NCI-H345 (cell line): ENCODE measurements at regions not wholly inside any gene's neighbourhood (a gene's known extent, or its start where the extent isn't known, plus 50 kb on each side); places are given as distances from the start of the nearest gene placed in this dataset.

ENCODE experiments used
- DNase-seq: peaks from one replicate; lab custom pipeline; 2025; lab: John Stamatoyannopoulos, UW

DNA sequence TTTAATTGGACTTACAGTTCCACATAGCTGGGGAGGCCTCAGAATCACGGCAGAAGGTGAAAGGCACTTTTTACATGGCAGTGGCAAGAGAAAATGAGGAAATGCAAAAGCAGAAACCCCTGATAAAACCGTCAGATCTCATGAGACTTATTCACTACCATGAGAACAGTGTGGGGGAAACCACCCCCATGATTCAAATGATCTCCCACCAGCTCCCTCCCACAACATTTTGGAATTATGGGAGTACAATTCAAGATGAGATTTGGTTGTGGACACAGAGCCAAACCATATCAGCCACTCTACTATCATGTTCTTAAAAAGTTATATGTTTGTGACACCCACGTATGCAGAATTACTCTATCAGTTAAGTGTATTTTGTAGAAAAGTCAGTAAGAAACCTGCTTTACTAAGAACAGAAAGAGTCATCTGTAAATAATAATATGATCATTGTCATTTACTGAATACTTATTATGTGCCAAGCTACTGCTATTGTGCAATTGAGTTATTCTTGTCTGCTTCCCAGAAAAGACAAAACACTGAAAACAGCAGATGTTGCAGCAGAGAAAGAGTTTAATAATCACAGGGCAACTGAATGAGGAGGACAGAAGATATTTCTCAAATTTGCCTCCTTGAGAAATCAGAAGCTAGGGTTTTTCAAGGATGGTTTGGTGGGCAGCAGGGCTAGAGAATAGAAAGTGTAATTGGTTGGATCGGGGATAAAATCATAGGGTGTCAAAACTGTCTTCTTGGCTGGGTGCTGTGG, 207.7 kb upstream of the FGGY start:
- DNase-seq, result no peak

DNA sequence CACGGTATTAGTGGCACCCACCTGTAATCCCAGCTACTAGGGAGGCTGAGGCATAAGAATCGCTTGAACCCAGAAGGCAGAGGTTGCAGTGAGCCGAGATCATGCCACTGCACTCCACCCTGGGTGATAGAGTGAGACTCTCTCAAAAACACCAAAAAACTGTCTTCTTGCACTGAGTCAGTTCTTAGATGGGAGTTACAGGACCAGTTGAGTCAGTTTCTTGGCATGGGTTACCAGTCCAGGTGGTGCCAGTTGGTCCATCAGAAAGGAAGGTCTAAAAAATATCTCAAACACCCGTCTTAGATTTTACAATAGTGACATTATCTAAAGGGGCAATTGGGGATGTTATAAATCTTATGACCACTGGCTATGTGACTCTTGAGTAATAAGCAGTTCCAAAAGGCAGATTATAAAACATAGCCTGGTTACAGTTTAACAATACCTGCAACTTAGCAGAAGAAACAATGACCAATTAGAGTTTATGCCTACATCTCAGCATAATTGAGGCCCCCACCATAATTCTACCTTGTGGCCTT, 206.9 kb upstream of the FGGY start:
- no peak for DNase-seq

DNA sequence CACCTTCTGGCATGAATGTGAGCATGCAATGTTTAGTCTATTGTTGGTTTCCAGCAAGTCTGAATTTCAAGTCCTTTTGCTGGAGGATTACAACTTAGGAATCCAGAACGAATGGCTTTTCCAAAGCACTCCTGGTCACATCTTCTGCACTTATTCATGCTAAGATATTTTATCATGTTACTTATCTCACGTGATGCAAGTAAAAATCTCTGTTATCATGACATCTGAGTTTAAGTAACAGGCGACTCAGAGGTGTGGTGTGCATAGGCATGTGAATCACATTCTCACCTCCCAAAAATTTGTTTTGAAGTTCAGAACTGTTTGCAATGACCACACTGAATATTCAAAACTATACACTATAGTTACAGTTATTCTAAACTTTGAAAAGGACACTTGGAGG, 204.8 kb upstream of the FGGY start:
- no peak for DNase-seq

DNA sequence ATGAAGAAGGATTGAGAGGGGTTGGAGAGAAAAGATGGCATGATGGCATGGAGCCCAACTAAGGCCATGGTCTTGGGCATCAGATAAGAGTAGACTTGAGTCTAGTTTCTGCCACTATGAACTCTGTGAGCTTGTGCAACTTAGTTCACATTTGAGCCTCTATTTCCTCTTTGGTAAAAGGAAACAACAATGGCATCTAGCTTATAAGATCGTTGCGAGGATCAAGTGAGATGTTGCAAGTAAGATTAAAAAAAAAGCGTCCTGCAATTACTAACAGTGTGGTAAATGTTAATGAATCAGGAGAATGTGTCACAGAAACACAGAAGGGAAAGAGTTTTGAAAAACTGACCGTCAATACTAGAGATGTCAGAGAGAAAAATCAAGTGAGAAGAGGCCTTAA, 202.9 kb upstream of the FGGY start:
- no peak for DNase-seq

DNA sequence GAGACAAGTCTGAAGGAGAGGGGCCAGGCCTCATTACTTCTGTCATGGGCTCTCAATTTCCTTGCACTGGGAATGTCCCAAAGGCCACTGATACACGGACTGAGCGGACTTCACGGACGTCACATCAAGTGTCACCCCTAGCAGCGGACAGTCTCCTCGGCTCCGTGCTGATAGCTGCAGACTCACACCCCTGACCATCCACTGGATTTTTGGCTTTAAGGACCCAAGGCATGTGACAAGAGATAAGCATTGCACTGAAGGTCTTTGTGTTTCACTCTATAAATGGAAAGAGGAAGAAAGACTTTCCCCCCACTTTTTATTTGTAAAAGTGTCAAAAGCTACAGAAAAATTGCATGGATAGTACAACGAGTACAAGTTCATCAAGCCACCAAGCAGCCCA, 200.4 kb upstream of the FGGY start:
- no peak for DNase-seq

DNA sequence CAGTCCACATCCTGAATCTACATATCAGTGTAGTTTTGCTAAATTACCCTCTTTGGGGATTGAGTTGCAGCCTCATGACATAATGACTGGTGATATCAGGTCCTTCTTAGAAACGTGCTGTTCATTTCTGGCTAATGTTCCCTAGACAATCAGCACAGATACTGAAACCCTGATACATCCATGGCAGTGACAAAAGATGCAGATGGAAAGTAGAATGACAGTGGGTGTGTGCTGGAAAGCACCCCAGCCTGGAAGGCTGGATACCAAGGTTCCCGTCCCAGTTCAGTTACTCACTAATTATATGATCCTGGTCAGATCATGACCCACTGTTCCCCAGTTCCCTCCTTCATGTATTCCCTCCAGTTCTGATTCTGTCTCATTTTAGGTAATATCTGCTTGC, 198.2 kb upstream of the FGGY start:
- DNase-seq, result no peak

DNA sequence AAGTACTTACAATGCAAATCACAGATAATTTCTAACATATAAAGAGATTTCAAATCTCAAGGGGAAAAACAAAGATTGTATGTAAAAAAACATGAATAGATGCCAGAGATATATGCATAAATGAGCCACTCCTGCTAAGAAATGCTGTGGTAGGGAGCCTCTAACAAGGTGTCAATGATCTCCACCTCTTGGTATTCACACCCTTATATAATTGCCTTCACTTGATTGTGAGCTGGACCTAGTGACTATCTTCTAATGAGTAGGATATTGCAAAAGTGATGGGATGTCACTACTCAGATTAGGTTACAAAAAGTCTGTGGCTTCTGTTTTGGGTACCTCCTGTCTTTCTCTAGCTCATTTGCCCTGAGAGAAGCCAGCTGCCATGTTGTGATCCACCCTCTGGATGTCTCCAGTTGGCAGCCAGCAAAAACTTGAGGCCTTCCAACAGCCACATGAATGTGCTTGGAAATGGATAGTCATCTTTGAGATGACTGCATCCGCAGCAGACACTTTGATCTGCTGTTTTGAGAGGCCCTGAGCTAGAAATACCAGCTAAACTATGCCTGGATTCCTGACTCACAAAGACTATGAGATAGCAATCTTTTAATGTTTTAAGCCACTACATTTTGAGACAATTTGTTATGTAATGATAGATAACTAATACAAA, 196.1 kb upstream of the FGGY start:
- no peak for DNase-seq

DNA sequence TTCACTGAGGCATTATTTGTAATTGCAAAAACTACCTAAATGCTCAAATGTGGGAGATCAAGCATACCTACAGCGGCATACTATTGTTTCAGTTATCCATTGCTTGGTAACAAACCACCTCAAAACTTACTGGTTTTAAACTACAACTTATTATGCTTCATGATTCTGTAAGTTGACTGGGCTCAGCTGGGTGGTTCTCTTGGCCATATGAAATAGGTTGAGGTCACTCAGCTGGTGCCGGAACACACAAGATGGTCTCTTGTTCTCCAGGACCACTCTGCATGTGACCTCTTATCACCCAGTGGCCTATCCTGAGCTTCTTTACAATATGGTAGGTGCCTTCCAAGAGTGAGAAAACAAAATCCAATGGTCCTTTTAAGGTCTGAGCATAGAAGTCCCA, 195.4 kb upstream of the FGGY start:
- no peak for DNase-seq

DNA sequence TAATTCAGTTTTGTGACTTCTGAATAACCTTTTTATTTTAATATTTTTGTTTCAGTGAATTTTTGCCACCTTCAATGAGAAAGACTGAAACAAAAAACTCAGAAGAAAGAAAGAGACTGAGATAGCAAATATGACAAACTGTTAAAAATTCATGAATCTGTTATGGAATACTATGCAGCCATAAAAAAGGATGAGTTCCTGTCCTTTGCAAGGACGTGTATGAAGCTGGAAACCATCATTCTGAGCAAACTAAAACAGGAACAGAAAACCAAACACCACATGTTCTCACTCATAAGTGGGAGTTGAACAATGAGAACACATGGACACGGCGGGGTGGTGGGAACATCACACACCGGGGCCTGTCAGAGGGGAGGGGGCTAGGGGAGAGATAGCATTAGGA, 193.4 kb upstream of the FGGY start:
- no peak for DNase-seq

DNA sequence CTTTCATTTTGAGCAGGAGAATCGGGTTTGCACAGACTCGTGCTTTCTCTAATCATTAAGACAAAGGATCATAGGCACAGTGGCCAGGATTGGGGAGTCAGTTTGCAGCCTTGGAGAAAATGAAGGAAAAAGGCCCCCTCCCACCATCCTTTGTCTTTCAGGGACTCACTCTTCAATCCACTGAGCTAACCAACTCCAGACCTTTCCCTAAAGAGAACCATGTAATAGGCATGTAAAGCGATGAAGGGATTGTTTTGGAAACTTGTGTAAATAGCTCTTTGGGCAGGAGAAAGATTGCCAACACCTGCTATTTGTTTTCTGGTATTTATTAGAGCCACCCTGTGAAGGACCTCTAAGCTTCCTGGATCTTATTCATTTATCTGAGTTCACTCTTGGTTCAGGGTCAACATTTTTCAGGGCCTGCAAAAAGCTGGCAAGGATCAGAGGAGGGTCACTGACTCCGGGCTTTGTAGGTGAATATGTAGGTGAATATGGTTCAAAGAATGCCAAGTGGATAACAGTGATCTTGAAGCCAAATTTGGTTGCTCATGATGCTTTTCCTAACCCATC, 192.6 kb upstream of the FGGY start:
- DNase-seq, result no peak

DNA sequence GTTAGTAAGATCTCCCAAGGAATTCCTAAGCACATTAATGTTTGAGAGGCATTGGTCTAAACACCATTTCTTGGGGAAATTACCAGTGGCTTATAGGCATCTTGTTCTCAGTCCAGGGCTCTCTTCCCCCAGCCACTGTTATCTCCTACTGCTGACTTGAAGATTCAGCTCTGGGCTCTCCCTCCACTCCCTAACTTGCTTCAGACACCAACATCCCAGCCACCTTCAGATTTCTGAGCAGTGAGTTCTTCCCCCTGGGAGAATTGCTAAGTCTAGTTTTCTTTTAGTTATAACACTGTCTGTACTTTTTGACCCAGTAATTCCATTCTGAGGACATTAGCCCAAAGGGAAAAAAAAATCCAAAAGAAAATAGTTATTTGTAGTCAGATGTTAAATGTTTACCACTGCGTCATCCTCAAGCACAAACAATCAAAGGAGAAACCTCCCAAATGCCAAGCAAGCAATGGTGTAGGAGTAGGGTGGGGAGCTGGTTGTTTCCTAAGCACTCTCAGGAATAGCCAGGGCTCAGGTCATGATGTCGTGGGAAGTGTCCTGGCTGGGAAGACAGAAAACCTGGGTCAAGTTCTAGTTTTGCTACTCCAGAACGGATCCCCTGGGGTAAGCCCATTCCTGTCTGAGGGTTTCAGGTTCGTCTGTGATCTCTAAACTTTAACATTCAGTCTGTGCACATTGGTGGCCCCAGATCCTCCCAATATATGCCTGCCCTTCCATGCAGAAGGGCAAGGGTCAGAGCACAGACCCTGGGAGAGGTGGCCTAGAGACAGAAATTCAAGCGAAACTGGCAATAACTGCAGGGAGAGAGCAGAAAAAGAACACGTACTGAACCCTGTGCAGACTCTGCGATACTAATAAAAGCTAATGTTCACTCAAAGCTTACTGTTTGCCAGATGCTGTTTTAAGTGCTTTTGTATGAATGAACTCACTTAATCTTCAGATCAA, 191.1 kb upstream of the FGGY start:
- no peak for DNase-seq

DNA sequence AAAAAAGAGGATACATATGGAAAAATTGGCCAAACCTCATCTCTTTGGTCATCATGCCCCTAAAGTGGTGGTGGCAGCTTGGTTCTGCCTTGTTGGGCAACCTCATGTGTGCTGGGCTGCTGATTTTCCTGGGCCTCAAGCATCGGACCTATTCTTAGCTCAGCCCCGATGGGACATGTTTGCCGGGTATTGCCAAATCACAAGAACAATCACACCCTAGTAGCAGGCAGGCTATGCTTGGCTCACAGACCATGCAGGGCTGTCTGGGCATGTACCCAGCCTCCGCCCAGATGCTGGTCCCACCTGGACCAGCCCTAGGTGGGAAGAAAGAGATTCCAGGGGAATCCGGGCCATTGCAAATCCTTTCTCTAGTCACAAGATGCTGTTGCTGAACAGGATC, 189.4 kb upstream of the FGGY start:
- no peak for DNase-seq

DNA sequence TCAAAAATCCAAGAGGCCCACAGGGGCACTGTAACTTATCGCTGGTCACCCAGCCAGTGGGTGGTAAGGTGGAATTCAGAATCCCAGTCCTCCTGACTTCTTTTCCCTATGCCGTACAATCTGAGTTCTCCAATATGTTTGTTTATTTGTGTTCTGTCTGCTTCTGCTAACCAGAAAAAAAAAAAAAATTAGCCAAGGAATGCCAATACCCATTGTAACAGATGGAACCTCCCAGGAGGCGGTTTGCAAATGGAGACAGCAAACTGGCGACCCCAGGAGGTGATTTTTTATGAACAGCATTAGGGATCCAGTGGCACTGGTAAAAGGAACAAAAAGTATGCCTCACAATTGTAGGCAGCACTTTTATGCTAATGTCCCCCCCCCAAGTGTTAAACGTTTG, 189.0 kb upstream of the FGGY start:
- DNase-seq, result no peak

DNA sequence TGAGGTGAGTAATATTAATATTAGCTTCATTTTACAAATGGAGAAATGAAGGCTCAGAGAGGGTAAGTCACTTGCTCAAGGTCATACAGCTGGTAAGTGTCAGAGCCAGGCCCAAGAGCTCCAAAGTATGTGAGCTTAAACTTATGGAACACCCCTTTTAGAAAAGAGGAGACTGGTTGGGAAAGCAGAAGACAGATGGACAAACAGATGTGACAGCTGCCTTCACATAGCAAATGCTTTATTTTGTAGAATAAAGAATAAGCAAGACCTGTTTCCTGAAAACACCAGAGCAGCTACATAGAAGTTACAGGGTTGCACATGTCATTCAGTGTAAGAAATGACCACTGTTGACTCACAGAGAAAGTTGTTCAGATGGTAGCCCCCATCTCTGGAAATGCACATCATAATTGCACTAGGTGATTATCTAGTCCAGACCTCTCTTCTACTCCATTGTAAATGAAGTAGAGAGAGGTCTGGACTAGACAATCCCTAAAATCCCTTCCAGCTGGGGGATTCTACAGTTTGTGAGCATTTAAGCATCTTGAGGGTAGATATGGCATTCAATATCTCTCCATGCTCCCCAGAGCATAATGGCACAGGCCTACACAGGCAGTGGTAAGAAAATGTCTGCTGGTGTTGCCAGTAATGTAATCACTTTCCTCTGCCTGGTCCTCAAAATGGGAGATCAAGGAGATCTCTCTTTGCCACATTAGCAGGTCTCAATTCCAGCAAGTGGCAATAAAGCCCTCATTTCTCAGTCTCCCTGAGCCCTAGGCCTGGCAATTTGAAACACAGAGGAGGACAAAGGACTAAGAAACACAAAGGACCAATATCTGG, 188.2 kb upstream of the FGGY start:
- no peak for DNase-seq

DNA sequence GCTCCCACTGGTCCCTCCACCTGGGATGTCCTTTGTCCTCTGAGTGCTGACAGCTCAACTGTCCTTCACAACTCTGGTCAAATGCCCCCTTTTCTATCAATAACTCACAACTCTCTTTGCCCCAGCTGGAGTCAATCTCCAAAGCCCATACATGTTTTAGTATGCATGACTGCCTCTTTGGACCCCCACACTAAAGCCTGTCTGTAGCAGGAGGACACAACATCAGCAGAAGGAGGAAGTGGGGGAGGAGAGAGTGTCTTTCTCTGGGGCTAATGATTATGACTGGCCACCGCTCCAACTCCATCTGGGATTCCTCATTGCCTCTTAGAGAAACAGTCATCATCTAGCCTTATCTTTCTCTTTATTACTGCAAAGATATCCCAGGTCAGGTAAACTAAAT, 186.6 kb upstream of the FGGY start:
- no peak for DNase-seq

DNA sequence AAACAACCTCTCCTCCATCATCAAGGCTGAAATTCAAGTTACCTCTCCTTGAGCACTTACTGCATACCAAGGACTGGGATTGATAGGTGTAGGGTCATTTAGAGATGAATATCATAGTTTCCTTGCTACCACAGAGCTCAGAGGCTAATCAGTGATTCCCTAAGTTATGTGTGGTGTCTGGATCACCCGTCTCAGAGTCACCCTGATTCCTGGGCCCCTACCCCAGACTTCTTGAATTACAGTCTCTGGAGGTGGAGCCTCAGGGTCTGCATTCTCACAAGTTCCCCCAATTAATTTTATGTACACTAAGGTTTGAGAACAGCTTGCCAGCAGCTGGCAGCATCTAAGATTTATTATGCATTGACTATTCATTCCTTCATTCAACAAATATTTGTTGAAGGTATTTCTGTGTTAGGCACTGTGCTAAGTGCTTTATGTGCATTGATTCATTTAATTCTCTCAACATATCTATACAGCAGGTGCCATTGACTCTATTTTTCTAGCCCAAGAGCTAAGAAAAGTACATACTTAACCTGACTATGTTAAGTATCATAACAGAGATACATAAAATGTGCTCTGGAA, 182.9 kb upstream of the FGGY start:
- DNase-seq, result no peak

DNA sequence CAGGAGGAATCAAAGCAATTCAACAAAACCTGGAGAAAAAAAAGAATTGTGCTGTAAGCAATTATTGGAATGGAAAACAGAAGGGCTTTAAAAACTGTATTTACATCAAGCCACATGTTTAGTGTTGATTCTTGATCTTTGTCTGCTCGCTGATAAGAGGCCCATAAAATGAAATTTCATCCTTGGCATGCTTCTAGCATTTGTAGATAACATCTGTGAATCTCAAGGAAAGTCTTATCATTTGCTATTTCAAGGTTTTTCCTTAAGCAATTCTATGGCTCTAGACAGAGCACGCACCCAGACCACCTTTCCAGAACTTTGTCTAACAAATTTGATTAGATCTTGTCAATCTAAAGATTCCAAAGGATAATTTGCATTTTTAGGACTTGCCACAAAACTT, 181.0 kb upstream of the FGGY start:
- no peak for DNase-seq

DNA sequence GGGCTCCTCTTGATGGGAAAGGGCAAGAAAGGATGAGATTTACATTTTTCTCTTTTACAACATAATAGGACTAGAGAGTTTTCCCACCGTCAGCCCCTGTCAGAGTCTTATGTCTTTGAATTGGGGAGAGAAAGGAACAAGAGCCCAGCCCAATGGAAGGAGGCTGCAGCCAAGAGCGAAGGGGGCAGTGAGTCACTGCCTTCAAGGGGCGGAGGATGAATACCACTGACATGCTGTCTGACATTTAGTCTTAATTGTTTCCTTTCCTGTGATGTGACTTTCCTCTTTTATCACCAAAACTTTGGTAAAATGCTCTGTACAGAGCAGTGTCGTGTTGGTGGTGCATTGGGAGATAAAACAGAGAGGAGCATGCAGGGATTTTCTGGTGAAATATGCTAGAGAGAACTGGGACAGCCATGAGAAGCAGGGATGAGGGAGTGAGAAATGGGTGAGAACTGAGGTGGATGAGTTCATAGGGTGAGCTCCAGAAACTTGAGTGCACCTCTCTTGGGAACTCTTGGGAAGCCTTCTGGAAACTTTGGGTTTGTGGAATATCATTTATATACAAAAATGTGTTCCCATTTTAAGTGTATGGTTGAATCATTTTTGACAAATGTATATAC, 179.9 kb upstream of the FGGY start:
- DNase-seq, result no peak

DNA sequence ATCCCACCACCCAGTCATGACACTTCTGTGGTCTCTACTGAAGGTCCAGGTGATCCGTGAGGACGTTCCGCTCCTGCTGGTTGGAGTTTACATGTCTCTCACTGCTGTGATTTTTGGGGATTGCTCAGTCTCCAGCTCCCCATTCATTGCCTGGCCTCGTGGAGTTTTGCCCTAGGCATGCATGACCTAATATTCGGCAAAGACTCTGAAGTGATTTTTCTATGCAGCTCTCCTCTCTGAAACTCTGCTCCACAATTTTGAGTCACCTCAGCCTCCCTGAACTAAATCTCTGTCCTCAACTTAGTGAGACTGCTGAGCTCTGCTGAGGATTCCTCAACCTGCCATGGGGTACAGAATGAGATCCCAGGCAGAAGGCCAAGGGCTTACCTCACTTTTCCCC, 174.4 kb upstream of the FGGY start:
- no peak for DNase-seq

DNA sequence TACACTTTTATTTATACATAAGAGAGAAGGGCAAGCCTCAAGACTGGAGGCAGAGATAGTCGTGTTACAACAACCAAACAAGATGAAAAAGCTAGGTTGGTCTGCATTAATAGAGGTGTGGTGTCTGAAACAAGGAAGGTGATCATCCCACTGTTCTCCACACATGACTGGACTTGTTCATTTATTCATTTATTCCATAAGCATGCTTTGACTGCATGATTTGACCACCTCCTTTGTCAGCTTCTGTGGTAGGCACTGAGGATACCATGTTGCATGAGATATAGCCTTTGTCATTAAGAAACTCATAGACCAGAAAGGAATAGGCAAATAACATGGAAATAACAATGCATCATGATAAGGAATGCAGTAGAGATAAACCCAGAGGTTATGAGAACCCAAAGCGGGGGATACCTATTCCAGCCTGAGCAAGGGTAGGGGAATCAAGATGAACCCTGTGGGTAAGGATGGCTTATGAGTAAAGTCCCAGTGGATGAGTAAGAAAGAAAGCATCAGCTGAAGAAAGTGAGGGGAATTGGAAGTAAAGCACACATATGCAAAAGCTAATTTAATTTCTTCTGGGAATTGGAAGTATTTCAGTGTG, 173.7 kb upstream of the FGGY start:
- no peak for DNase-seq
